K562 (cell line): ENCODE measurements at regions not wholly inside any gene's neighbourhood (a gene's known extent, or its start where the extent isn't known, plus 50 kb on each side); places are given as distances from the start of the nearest gene placed in this dataset.

Source experiments
- ATAC-seq: fragments of 200-7000 bp; cut with Tn5 transposase; 3 replicates; pipeline ENCODE4 v1.9.1; 2020; ENCODE audit warnings: moderate library complexity
- BruUV-seq: library from RNA; stranded (reverse); fragments of 400-500 nt; replicated peaks from 2 replicates; lab custom pipeline; 2021; lab: Mats Ljungman, UMichigan
- CTCF ChIA-PET: fragments of 300-600 bp; formaldehyde crosslinking; extraction: SDS; loops from one replicate; lab custom pipeline; 2021; ENCODE audit warnings: low intra/inter-chr PET ratio; lab: Yijun Ruan, JAX
- POLR2A ChIA-PET: fragments of 300-600, 350-650 bp; sonication (Branson Sonifier 250); formaldehyde crosslinking; extraction: SDS; loops from one replicate; lab custom pipeline; 2021; ENCODE audit warnings: antibody characterized with exemption, inconsistent platforms; lab: Yijun Ruan, JAX
- DNase-seq, 4 experiments: peaks; one replicate each; pipeline versions ENCODE4 v3.0.0 to v3.0.0-alpha.2; 2011 to 2018; ENCODE audit warnings: low spot score in 3 of 4, mixed read lengths in 3 of 4; ENCODE audit errors: extremely low read depth in 1 of 4
- FAIRE-seq: peaks from 2 replicates; lab custom pipeline; 2011; peaks lifted over from hg19 to GRCh38; lab: Jason Lieb, UNC
- H2AFZ ChIP-seq: 2 replicates; pipeline ENCODE4 v1.6.0; 2011; ENCODE audit warnings: low read depth, low read length, control low read depth, inconsistent platforms
- H3K27ac ChIP-seq: fragments of 200-600 bp; 3 replicates; pipeline ENCODE4 v1.8.0; 2011; ENCODE audit warnings: low read depth, mild to moderate bottlenecking, control low read depth, inconsistent platforms, low read length, moderate library complexity, mixed read lengths; ENCODE audit errors: extremely low read depth
- H3K27me3 ChIP-seq, 2 experiments: fragments of 300-600 bp in 1 of 2; 2 replicates in 1 of 2; 3 replicates in 1 of 2; pipeline versions ENCODE4 v1.6.0 to v1.8.0; 2011; ENCODE audit warnings: inconsistent platforms in 2 of 2, low read length in 2 of 2, mild to moderate bottlenecking in 1 of 2, mixed read lengths in 1 of 2, moderate library complexity in 1 of 2; ENCODE audit not compliant: control insufficient read depth in 2 of 2, insufficient read depth in 2 of 2
- H3K36me3 ChIP-seq: fragments of 300-600 bp; 3 replicates; pipeline ENCODE4 v1.8.0; 2011; ENCODE audit warnings: mild to moderate bottlenecking, low read length, inconsistent platforms; ENCODE audit not compliant: control insufficient read depth, insufficient read depth
- H3K4me1 ChIP-seq, 2 experiments: fragments of 200-600 bp in 1 of 2; replicated peaks in 1 of 2; 2 replicates in 1 of 2; 3 replicates in 1 of 2; pipeline versions ENCODE4 v1.5.1 to v1.8.0; 2011; ENCODE audit warnings: inconsistent platforms in 2 of 2, low read length in 2 of 2, mild to moderate bottlenecking in 1 of 2, mixed read lengths in 1 of 2, moderate library complexity in 1 of 2; ENCODE audit not compliant: control insufficient read depth in 2 of 2, insufficient read depth in 2 of 2
- H3K4me2 ChIP-seq: 2 replicates; pipeline ENCODE4 v1.6.1; 2011; ENCODE audit warnings: low read length, control low read depth, inconsistent platforms, mixed read lengths; ENCODE audit not compliant: insufficient read depth
- H3K4me3 ChIP-seq: fragments of 200-600 bp; sonication (generic), shearing (Covaris generic); 2 replicates; pipeline ENCODE4 v1.5.1; 2016; ENCODE audit warnings: control low read depth, inconsistent platforms
- H3K79me2 ChIP-seq: fragments of 200-600 bp; 3 replicates; pipeline ENCODE4 v1.8.0; 2011; ENCODE audit warnings: low read length, inconsistent platforms; ENCODE audit not compliant: control insufficient read depth, insufficient read depth
- H3K9ac ChIP-seq, 2 experiments: 2 replicates each; pipeline versions ENCODE4 v1.6.0 to v1.6.1; 2011; ENCODE audit warnings: low read depth in 2 of 2, low read length in 2 of 2, control low read depth in 1 of 2, inconsistent platforms in 1 of 2, mild to moderate bottlenecking in 1 of 2, mixed read lengths in 1 of 2; ENCODE audit not compliant: insufficient read depth in 1 of 2
- H3K9me1 ChIP-seq: one replicate; pipeline ENCODE4 v1.6.0; 2011; ENCODE audit warnings: inconsistent platforms, mild to moderate bottlenecking, low read length, moderate library complexity; ENCODE audit not compliant: control insufficient read depth, insufficient read depth
- H3K9me3 ChIP-seq: replicated peaks from 2 replicates; pipeline ENCODE4 v1.5.1; 2011; ENCODE audit warnings: low read depth, low read length, inconsistent platforms; ENCODE audit not compliant: control insufficient read depth, insufficient read depth
- H4K20me1 ChIP-seq: replicated peaks from 2 replicates; pipeline ENCODE4 v1.6.1; 2011; ENCODE audit warnings: low read length, inconsistent platforms, mixed read lengths; ENCODE audit not compliant: control insufficient read depth, insufficient read depth
- C11orf30 ChIP-seq: fragments of 450-650 bp; IDR thresholded peaks from 2 replicates; pipeline ENCODE4 v1.6.1; 2016; ENCODE audit warnings: low read depth, mild to moderate bottlenecking
- E2F3 ChIP-seq: fragments of 250-450 bp; sonication (Bioruptor Pico); IDR thresholded peaks from 2 replicates; pipeline ENCODE4 v1.4.0; 2020; ENCODE audit warnings: mild to moderate bottlenecking
- MYBL2 ChIP-seq, 2 experiments: fragments of 450-650 bp in 1 of 2; sonication (generic) in 1 of 2; formaldehyde crosslinking in 1 of 2; IDR thresholded peaks; 2 replicates each; pipeline versions ENCODE4 v1.6.1 to v1.8.1; 2017 to 2022; ENCODE audit warnings: borderline replicate concordance in 1 of 2, inconsistent platforms in 1 of 2, low read depth in 1 of 2, mild to moderate bottlenecking in 1 of 2, missing genetic modification reagents in 1 of 2, moderate library complexity in 1 of 2
- NCOA1 ChIP-seq: fragments of 450-650 bp; IDR thresholded peaks from 2 replicates; pipeline ENCODE4 v1.6.1; 2016; ENCODE audit warnings: low read depth
- PHF21A ChIP-seq: fragments of 450-650 bp; IDR thresholded peaks from 2 replicates; pipeline ENCODE4 v1.6.1; 2017; ENCODE audit warnings: low read depth, borderline replicate concordance
- POLR2G ChIP-seq: fragments of 200-400 bp; formaldehyde crosslinking; IDR thresholded peaks from 2 replicates; pipeline ENCODE4 v1.6.1; 2017; ENCODE audit warnings: low read depth, mild to moderate bottlenecking, antibody characterized with exemption, low read length, moderate library complexity
- SAFB ChIP-seq: fragments of 200-400 bp; formaldehyde crosslinking; IDR thresholded peaks from 2 replicates; pipeline ENCODE4 v1.6.1; 2017; ENCODE audit warnings: low read depth, low read length, borderline replicate concordance
- ZNF121 ChIP-seq: sonication (generic); formaldehyde crosslinking; conservative IDR thresholded peaks from 2 replicates; pipeline ENCODE4 v1.8.0; 2022; ENCODE audit warnings: missing genetic modification reagents
- WGBS: fragments of 100-300 bp; shearing (Covaris generic); methylation state at CpG from one replicate; pipeline ENCODE4 v1.1.6; 2016; ENCODE audit warnings: low coverage, mixed read lengths; ENCODE audit not compliant: insufficient coverage; ENCODE audit errors: missing lambda C conversion rate; 5-methylcytosine and 5-hydroxymethylcytosine counted together
- in situ Hi-C: fragments of 300-500 bp; cut with MboI; formaldehyde crosslinking; loops from 4 replicates; pipeline ENCODE4 v1.15.0; 2018; ENCODE audit warnings: inconsistent platforms, mixed read lengths
- intact Hi-C: fragments of 100-400 bp; cut with micrococcal nuclease; formaldehyde crosslinking; loops from 2 replicates; pipeline ENCODE4 v1.14.2; 2022
- TF ChIP-seq, protein P1 (sequence below), 2 experiments: IDR thresholded peaks; 2 replicates each; pipeline ENCODE4 v1.6.1; 2012; ENCODE audit warnings: improper control_type of control experiment in 2 of 2, low read depth in 2 of 2, low read length in 2 of 2, borderline replicate concordance in 1 of 2
- TF ChIP-seq, protein P2 (sequence below): IDR thresholded peaks from 2 replicates; pipeline ENCODE4 v1.6.1; 2011; ENCODE audit warnings: borderline replicate concordance, low read depth, mild to moderate bottlenecking, moderate library complexity, low read length; ENCODE audit not compliant: insufficient read depth, poor library complexity, severe bottlenecking
- TF ChIP-seq, protein P3 (sequence below): fragments of 450-650 bp; IDR thresholded peaks from 2 replicates; pipeline ENCODE4 v1.6.1; 2016; ENCODE audit warnings: mild to moderate bottlenecking
- TF ChIP-seq, protein P4 (sequence below): fragments of 450-650 bp; IDR thresholded peaks from 2 replicates; pipeline ENCODE4 v1.6.1; 2016; ENCODE audit warnings: antibody characterized with exemption

DNA sequence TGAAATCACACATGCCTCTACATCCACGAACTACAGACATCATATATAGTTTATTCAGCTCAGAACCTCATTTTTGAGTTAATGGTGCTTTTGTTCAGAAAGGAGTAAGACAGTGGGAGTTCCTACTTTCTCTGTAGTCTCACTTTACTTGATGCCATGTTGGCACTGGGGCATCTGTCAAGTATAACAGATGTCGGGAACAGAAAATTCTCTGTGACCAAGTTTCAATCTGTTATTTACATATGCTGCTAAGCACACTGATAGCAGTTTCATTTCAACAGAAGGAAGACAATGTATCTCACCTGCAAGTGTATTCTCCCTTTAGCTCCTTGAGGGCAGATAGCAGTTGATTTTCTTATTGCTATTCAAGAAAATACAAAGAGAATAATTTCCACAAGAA is 774.1 kb downstream of the METTL4 start:
- Histone ChIP-seq H3K4me2 (no peak overlapping the region), H3K9ac (no peak overlapping the region), H3K4me3 (no peak overlapping the region), H2AFZ (no peak overlapping the region), H4K20me1 (no peaks in the 10 kb centered on the region), H3K27ac (no peak overlapping the region), H3K36me3 (no peaks in the 10 kb centered on the region), H3K4me1 (no peaks in the 10 kb centered on the region), H3K27me3 (no peaks in the 10 kb centered on the region), H3K9me1 (no peaks in the 10 kb centered on the region), H3K79me2 (no peaks in the 10 kb centered on the region), H3K9me3 (no peaks in the 10 kb centered on the region)
- WGBS, result 0% methylated on average over 2 of the region's 2 CpGs
- in situ Hi-C loops, result no loop called here
- ChIA-PET POLR2A (interaction anchor here (1.6 kb wide), 1 partner anchor 19 kb away, joined by 4 read pairs; no protein-coding TSS in a partner anchor), CTCF (no interaction called here)
- no TSS peak for BruUV-seq
- intact Hi-C loops, result no loop called here
- FAIRE-seq, result no peak
- ATAC-seq, result no peak
- no peak for DNase-seq
- TF ChIP-seq E2F3 (CRISPR knock-in tag) (no peak), SAFB (no peak), PHF21A (no peak), NCOA1 (no peak), POLR2G (no peak), ZNF121 (CRISPR knock-in tag) (no peak), MYBL2 (IDR thresholded peaks at IDR 0.05; ENCODE audit: low read depth) (no peak), MYBL2 (CRISPR knock-in tag; IDR thresholded peaks at IDR 0.05; ENCODE audit: borderline replicate concordance) (no peak), C11orf30 (no peak)
- TF ChIP-seq, protein P1, sequence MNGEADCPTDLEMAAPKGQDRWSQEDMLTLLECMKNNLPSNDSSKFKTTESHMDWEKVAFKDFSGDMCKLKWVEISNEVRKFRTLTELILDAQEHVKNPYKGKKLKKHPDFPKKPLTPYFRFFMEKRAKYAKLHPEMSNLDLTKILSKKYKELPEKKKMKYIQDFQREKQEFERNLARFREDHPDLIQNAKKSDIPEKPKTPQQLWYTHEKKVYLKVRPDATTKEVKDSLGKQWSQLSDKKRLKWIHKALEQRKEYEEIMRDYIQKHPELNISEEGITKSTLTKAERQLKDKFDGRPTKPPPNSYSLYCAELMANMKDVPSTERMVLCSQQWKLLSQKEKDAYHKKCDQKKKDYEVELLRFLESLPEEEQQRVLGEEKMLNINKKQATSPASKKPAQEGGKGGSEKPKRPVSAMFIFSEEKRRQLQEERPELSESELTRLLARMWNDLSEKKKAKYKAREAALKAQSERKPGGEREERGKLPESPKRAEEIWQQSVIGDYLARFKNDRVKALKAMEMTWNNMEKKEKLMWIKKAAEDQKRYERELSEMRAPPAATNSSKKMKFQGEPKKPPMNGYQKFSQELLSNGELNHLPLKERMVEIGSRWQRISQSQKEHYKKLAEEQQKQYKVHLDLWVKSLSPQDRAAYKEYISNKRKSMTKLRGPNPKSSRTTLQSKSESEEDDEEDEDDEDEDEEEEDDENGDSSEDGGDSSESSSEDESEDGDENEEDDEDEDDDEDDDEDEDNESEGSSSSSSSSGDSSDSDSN (IDR thresholded peaks at IDR 0.05; ENCODE audit: borderline replicate concordance in 1 of 2, low read depth in 2 of 2, low read length in 2 of 2), result no peak
- TF ChIP-seq, protein P2, sequence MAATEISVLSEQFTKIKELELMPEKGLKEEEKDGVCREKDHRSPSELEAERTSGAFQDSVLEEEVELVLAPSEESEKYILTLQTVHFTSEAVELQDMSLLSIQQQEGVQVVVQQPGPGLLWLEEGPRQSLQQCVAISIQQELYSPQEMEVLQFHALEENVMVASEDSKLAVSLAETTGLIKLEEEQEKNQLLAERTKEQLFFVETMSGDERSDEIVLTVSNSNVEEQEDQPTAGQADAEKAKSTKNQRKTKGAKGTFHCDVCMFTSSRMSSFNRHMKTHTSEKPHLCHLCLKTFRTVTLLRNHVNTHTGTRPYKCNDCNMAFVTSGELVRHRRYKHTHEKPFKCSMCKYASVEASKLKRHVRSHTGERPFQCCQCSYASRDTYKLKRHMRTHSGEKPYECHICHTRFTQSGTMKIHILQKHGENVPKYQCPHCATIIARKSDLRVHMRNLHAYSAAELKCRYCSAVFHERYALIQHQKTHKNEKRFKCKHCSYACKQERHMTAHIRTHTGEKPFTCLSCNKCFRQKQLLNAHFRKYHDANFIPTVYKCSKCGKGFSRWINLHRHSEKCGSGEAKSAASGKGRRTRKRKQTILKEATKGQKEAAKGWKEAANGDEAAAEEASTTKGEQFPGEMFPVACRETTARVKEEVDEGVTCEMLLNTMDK, result no peak
- TF ChIP-seq, protein P3, sequence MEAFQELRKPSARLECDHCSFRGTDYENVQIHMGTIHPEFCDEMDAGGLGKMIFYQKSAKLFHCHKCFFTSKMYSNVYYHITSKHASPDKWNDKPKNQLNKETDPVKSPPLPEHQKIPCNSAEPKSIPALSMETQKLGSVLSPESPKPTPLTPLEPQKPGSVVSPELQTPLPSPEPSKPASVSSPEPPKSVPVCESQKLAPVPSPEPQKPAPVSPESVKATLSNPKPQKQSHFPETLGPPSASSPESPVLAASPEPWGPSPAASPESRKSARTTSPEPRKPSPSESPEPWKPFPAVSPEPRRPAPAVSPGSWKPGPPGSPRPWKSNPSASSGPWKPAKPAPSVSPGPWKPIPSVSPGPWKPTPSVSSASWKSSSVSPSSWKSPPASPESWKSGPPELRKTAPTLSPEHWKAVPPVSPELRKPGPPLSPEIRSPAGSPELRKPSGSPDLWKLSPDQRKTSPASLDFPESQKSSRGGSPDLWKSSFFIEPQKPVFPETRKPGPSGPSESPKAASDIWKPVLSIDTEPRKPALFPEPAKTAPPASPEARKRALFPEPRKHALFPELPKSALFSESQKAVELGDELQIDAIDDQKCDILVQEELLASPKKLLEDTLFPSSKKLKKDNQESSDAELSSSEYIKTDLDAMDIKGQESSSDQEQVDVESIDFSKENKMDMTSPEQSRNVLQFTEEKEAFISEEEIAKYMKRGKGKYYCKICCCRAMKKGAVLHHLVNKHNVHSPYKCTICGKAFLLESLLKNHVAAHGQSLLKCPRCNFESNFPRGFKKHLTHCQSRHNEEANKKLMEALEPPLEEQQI, result no peak
- TF ChIP-seq, protein P4, sequence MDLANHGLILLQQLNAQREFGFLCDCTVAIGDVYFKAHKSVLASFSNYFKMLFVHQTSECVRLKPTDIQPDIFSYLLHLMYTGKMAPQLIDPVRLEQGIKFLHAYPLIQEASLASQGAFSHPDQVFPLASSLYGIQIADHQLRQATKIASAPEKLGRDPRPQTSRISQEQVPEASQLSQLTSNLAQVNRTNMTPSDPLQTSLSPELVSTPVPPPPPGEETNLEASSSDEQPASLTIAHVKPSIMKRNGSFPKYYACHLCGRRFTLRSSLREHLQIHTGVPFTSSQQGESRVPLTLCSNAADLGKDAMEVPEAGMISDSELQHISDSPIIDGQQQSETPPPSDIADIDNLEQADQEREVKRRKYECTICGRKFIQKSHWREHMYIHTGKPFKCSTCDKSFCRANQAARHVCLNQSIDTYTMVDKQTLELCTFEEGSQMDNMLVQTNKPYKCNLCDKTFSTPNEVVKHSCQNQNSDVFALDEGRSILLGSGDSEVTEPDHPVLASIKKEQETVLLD, result no peak
